OCI-LY3 (cell line): ENCODE measurements at regions not wholly inside any gene's neighbourhood (a gene's known extent, or its start where the extent isn't known, plus 50 kb on each side); places are given as distances from the start of the nearest gene placed in this dataset.

ENCODE experiments used
- H2AFZ ChIP-seq: fragments of 200-600, 300-600 bp; shearing (Covaris generic); 2 replicates; pipeline ENCODE4 v1.6.0; 2014; ENCODE audit warnings: antibody characterized with exemption, low read depth, low read length
- H3K27ac ChIP-seq: fragments of 200-600, 300-600 bp; sonication (generic); 2 replicates; pipeline ENCODE4 v1.5.1; 2014; ENCODE audit warnings: mild to moderate bottlenecking, low read length, moderate library complexity, mixed read lengths
- H3K27me3 ChIP-seq: fragments of 200-600, 300-600 bp; sonication (generic); 2 replicates; pipeline ENCODE4 v1.6.1; 2014; ENCODE audit warnings: low read depth, low read length, mixed read lengths
- H3K36me3 ChIP-seq: fragments of 200-600, 300-600 bp; sonication (generic); replicated peaks from 2 replicates; pipeline ENCODE3; 2014; ENCODE audit warnings: low read depth, low read length, mixed read lengths
- H3K4me1 ChIP-seq: fragments of 300-600, 200-600 bp; sonication (generic); 2 replicates; pipeline ENCODE4 v1.6.1; 2014; ENCODE audit warnings: low read length, mixed read lengths
- H3K4me2 ChIP-seq: fragments of 200-600, 300-600 bp; sonication (generic); 2 replicates; pipeline ENCODE4 v1.6.1; 2014; ENCODE audit warnings: low read length, mixed read lengths
- H3K4me3 ChIP-seq: fragments of 300-600, 200-600 bp; sonication (generic); 2 replicates; pipeline ENCODE4 v1.5.1; 2014; ENCODE audit warnings: antibody characterized with exemption, mild to moderate bottlenecking, low read length, moderate library complexity
- H3K79me2 ChIP-seq: fragments of 300-600, 200-600 bp; shearing (Covaris generic); 2 replicates; pipeline ENCODE4 v1.6.1; 2014; ENCODE audit warnings: mild to moderate bottlenecking, low read length, mixed read lengths
- H3K9ac ChIP-seq: fragments of 300-600, 200-600 bp; shearing (Covaris generic); 2 replicates; pipeline ENCODE4 v1.6.0; 2014; ENCODE audit warnings: mild to moderate bottlenecking, low read length, moderate library complexity
- H3K9me3 ChIP-seq: fragments of 200-600, 300-600 bp; shearing (Covaris generic); 2 replicates; pipeline ENCODE4 v1.6.1; 2014; ENCODE audit warnings: low read length, mixed read lengths; ENCODE audit not compliant: insufficient read depth
- H4K20me1 ChIP-seq: fragments of 200-600, 300-600 bp; sonication (generic); 2 replicates; pipeline ENCODE4 v1.6.1; 2016; ENCODE audit warnings: low read length, mixed read lengths; ENCODE audit not compliant: insufficient read depth
- EZH2phosphoT487 ChIP-seq: fragments of 200-600 bp; shearing (Covaris generic); IDR thresholded peaks from 2 replicates; pipeline ENCODE4 v1.6.1; 2018; ENCODE audit warnings: antibody characterized with exemption, mixed run types, low read depth
- TF ChIP-seq, protein P1 (sequence below): fragments of 200-600, 300-600 bp; sonication (generic); IDR thresholded peaks from 2 replicates; pipeline ENCODE4 v1.5.1; 2014; ENCODE audit warnings: antibody characterized with exemption, low read length, low read depth

DNA sequence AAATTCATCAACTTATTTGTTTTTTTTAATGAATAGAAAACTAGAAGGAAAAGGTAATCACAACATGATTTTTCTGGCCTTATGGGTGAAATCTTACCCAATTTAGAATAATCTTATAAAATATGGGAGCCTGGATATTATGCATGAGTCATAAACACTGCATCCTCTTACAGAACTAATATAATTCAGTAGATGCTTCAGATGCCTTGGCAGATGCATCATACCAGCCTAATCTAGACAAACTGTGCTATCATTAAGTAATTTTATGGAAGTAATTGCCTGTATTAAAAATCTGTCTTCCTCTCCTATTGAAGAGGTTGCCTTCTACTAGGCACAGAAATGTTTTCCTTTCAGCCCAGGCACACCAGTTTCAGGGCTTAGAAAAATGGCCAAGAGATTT lies 2384.6 kb upstream of the WWC1 start:
- Histone ChIP-seq H3K27ac (no peak overlapping the region), H3K4me3 (no peak overlapping the region), H4K20me1 (no peaks in the 10 kb centered on the region), H3K4me2 (no peak overlapping the region), H2AFZ (no peak overlapping the region), H3K9ac (no peak overlapping the region), H3K36me3 (no peaks in the 10 kb centered on the region), H3K9me3 (no peaks in the 10 kb centered on the region), H3K79me2 (no peaks in the 10 kb centered on the region), H3K4me1 (no peaks in the 10 kb centered on the region), H3K27me3 (no peaks in the 10 kb centered on the region)
- TF ChIP-seq, protein P1, sequence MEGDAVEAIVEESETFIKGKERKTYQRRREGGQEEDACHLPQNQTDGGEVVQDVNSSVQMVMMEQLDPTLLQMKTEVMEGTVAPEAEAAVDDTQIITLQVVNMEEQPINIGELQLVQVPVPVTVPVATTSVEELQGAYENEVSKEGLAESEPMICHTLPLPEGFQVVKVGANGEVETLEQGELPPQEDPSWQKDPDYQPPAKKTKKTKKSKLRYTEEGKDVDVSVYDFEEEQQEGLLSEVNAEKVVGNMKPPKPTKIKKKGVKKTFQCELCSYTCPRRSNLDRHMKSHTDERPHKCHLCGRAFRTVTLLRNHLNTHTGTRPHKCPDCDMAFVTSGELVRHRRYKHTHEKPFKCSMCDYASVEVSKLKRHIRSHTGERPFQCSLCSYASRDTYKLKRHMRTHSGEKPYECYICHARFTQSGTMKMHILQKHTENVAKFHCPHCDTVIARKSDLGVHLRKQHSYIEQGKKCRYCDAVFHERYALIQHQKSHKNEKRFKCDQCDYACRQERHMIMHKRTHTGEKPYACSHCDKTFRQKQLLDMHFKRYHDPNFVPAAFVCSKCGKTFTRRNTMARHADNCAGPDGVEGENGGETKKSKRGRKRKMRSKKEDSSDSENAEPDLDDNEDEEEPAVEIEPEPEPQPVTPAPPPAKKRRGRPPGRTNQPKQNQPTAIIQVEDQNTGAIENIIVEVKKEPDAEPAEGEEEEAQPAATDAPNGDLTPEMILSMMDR = no peak
- no peak for TF ChIP-seq EZH2phosphoT487

DNA sequence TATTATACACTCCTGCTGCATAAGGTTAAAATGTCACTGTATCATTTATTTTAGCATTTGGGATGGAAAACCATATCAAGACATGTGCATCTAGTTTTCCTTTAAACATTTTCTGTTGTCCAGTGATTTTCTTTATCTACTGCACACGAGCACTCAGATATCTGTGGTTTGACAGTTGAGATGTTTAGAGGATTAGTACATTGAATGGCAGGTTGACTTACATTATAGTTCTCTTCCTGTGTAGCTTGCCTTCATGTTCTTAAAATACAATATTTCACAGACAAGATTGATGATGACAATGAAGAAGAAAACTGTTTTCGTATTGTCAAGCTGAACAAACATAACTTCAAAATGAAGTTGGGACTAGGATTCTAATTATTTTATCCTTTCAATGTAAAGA lies 2378.4 kb upstream of the WWC1 start:
- Histone ChIP-seq H3K27me3 (no peaks in the 10 kb centered on the region), H3K36me3 (no peaks in the 10 kb centered on the region), H2AFZ (no peak overlapping the region), H3K9me3 (no peaks in the 10 kb centered on the region), H3K79me2 (no peaks in the 10 kb centered on the region), H3K4me3 (no peak overlapping the region), H3K9ac (no peak overlapping the region), H3K4me2 (no peak overlapping the region), H3K27ac (no peak overlapping the region), H3K4me1 (no peaks in the 10 kb centered on the region), H4K20me1 (no peaks in the 10 kb centered on the region)
- TF ChIP-seq EZH2phosphoT487 = no peak
- TF ChIP-seq, protein P1 = no peak

DNA sequence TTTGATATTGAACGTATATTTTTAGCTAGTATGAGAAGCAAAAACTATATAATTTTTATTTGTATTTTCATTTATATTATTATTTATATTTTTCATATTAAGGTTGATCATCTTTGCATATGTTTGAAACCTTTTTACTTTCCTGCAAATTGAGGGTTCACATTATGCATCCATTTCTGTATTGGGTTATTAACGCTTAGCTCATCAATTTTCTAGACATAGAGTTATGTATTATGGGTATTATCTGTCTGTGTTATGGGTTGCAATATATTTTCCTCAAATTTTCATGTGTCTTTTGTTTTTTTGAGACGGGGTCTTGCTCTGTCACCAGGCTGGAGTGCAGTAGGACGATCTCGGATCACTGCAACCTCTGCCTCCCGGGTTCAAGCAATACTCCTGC lies 2377.0 kb upstream of the WWC1 start:
- Histone ChIP-seq H4K20me1 (no peaks in the 10 kb centered on the region), H3K36me3 (no peaks in the 10 kb centered on the region), H3K27me3 (no peaks in the 10 kb centered on the region), H3K4me2 (no peak overlapping the region), H3K27ac (no peak overlapping the region), H3K4me1 (no peaks in the 10 kb centered on the region), H2AFZ (no peak overlapping the region), H3K4me3 (no peak overlapping the region), H3K9me3 (no peaks in the 10 kb centered on the region), H3K79me2 (no peaks in the 10 kb centered on the region), H3K9ac (no peak overlapping the region)
- TF ChIP-seq, protein P1 = no peak
- TF ChIP-seq EZH2phosphoT487 = no peak

DNA sequence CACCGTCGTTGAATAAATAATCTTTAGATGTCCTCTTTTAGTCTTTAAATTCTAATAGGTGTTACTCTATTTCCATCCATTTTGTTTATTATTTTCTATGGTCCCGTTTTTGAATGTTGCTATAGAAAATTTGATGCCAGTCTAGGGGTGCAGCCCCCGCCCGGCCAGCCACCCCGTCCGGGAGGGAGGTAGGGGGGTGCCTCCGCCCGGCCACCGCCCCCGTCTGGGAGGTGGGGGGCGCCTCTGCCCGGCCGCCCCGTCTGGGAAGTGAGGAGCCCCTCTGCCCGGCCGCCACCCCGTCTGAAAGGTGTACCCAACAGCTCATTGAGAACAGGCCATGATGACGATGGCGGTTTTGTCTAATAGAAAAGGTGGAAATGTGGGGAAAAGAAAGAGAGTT lies 2372.2 kb upstream of the WWC1 start:
- no peak overlapping the region for H3K9ac ChIP-seq

More for the DNA sequence above, 2372.2 kb upstream of the WWC1 start:
- Histone ChIP-seq H2AFZ (no peak overlapping the region), H3K9me3 (no peaks in the 10 kb centered on the region), H3K4me1 (no peaks in the 10 kb centered on the region), H3K4me2 (no peak overlapping the region), H3K4me3 (no peak overlapping the region), H3K79me2 (no peaks in the 10 kb centered on the region), H3K36me3 (no peaks in the 10 kb centered on the region), H3K27me3 (no peaks in the 10 kb centered on the region), H4K20me1 (no peaks in the 10 kb centered on the region), H3K27ac (no peak overlapping the region)
- no peak for TF ChIP-seq EZH2phosphoT487
- TF ChIP-seq, protein P1 = no peak
